Thyroid gland (tissue), 4 donors: ENCODE measurements at regions not wholly inside any gene's neighbourhood (a gene's known extent, or its start where the extent isn't known, plus 50 kb on each side); places are given as distances from the start of the nearest gene placed in this dataset.

Experiments
- CTCF ChIP-seq, 6 experiments: fragments of 200-600 bp in 3 of 6; fragments of 450-650 bp in 3 of 6; sonication (generic) in 3 of 6; IDR thresholded peaks; one replicate each; pipeline ENCODE4 v1.5.1; 2016 to 2019; ENCODE audit warnings: antibody characterized with exemption in 6 of 6, mild to moderate bottlenecking in 2 of 6, inconsistent platforms in 1 of 6, moderate library complexity in 1 of 6
- POLR2A ChIP-seq, 2 donors: fragments of 450-650 bp; IDR thresholded peaks; one replicate each; pipeline ENCODE4 v1.6.1; 2017; ENCODE audit warnings: antibody characterized with exemption in 2 of 2, mild to moderate bottlenecking in 2 of 2, moderate library complexity in 1 of 2

DNA sequence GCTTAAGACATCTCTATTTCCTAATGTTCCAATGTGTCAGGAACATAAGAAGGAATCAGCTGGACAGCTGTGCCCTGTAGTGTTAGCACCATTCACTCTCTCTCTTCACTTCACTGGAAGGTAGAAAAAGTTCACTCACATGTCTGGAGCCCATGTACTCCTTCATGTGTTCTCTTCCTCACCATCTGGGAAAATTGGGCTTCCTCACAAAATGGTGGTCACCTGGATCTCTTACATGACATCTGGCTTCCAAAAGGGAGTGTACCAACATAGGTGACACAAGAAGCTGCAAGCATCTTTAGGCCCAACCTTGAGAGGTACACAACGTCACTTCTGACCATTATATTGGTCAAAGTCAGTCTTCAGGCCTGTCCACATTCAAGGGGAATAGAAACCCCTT lies 882.6 kb downstream of the LTN1 start:
- TF ChIP-seq POLR2A (IDR thresholded peaks at IDR 0.05) (no peak), CTCF (IDR thresholded peaks at IDR 0.05) (no peak)
